ENCODE measurements at regions not wholly inside any gene's neighbourhood (a gene's known extent, or its start where the extent isn't known, plus 50 kb on each side); places are given as distances from the start of the nearest gene placed in this dataset.

DNA sequence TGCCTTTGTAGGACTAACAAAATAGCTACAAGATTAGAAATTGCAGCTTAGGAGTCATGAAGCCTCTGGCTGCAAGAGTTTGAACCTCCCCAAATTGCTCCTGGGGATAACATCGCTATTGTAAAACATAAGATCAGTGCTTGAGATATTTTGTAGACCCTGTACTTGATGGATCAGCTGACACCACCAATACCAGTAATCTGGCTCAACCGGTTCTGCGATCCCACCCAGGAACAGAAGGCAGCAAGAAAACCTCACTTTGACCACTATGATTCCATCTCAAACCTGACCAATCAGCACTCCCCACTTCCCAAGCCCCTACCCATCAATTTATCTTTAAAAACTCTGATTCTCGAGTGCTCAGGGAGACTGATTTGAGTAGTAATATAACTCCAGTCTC, 206.9 kb upstream of the ADRA1D start:
- TF ChIP-seq, protein P1, sequence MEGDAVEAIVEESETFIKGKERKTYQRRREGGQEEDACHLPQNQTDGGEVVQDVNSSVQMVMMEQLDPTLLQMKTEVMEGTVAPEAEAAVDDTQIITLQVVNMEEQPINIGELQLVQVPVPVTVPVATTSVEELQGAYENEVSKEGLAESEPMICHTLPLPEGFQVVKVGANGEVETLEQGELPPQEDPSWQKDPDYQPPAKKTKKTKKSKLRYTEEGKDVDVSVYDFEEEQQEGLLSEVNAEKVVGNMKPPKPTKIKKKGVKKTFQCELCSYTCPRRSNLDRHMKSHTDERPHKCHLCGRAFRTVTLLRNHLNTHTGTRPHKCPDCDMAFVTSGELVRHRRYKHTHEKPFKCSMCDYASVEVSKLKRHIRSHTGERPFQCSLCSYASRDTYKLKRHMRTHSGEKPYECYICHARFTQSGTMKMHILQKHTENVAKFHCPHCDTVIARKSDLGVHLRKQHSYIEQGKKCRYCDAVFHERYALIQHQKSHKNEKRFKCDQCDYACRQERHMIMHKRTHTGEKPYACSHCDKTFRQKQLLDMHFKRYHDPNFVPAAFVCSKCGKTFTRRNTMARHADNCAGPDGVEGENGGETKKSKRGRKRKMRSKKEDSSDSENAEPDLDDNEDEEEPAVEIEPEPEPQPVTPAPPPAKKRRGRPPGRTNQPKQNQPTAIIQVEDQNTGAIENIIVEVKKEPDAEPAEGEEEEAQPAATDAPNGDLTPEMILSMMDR (IDR thresholded peaks at IDR 0.05), result no peak
- no peak for TF ChIP-seq POLR2A (IDR thresholded peaks at IDR 0.05)
- no peak for TF ChIP-seq POLR2AphosphoS5 (IDR thresholded peaks at IDR 0.05)
